ENCODE measurements at regions not wholly inside any gene's neighbourhood (a gene's known extent, or its start where the extent isn't known, plus 50 kb on each side); places are given as distances from the start of the nearest gene placed in this dataset.
"Not testable (repeated sequence)": the region's sequence is repeated elsewhere in the genome, so short reads cannot be mapped to it uniquely, and the experiment has no call there.

DNA sequence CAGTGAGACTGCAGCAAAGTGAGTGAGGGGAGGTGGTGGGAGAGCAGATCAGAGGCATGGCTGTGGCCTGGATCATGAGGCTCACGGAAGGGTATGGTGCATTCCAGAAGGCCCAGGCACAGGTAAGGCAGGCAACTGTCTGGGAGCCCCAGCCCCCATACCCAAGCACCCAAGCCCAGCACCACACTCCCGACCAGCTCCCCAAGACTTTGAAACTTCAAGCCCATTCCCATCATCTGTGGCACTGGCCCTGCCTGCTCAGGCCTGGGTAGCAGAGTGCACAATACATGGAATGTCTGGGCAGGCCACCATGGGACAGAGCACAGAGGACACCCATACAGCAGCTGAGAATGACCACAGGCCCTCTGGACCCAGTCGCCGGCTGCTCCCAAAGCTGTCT, 202.6 kb upstream of the ARL4C start:
- DNase-seq (ENCODE audit: low spot score in 2 of 2): no peak
- 90 to 95% methylated on average over 4 of the region's 4 CpGs for WGBS, 2 donors
- Histone ChIP-seq H3K27me3 (no peaks in the 10 kb centered on the region), H3K4me1 (peaks cover 0 to 2% (median 0%) of the 10 kb centered on the region in 4 donors), H3K9me3 (peaks cover 0 to 27% (median 2%) of the 10 kb centered on the region in 4 donors), H3K27ac (no peak overlapping the region), H3K4me3 (no peak overlapping the region), H3K36me3 (no peaks in the 10 kb centered on the region)
- TF ChIP-seq CTCF (IDR thresholded peaks at IDR 0.05) (no peak), EP300 (IDR thresholded peaks at IDR 0.05) (no peak), POLR2A (IDR thresholded peaks at IDR 0.05) (no peak)

DNA sequence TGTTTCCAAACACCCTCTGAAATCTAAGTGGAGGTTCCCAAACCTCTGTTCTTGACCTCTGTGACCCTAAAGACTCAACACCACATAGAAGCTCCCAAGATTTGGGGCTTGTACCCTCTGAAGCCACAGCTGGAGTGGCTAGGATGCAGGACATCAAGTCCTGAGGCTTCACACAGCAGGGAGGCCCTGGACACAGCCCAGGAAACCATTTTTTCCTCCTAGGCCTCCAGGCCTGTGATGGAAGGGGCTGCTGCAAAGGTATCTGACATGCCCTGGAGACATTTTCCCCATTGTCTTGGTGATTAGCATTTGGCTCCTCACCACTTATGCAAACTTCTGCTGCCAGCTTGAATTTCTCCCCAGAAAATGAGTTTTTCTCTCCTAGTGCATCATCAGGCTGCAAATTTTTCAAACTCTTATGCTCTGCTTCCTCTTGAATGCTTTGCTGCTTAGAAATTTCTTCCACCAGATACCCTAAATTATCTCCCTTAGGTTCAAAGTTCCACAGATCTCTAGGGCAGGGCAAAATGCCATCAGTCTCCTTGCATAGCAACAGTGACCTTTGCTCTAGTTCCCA, 200.5 kb upstream of the ARL4C start:
- DNase-seq (ENCODE audit: low spot score in 2 of 2); H3K4me3 ChIP-seq; H3K4me1 ChIP-seq; H3K27me3 ChIP-seq; H3K36me3 ChIP-seq; H3K27ac ChIP-seq: not testable (repeated sequence)
- H3K9me3 ChIP-seq: peaks cover 0 to 27% (median 2%) of the 10 kb centered on the region in 4 donors

DNA sequence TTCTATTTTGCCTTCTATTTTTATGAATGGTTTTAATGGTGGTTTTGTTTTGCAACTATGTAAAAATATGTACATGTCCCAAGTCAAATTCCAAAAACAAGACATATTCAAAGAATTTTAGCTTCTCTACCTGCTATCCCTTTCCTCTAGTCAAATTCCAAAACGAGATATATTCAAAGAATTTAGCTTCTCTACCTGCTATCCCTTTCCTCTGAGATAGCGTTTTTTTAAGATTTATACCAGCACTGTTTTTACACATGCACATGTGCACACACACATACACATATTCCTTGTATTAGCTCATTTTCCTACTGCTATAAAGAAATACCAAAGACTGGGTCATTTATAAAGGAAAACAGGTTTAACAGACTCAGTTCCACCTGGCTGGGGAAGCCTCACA, 199.1 kb upstream of the ARL4C start:
- no peak for DNase-seq (ENCODE audit: low spot score in 2 of 2)
- Histone ChIP-seq H3K27ac (no peak overlapping the region), H3K4me3 (no peak overlapping the region), H3K27me3 (no peaks in the 10 kb centered on the region), H3K4me1 (peaks cover 0 to 12% (median 0%) of the 10 kb centered on the region in 4 donors), H3K9me3 (peaks cover 0 to 27% (median 2%) of the 10 kb centered on the region in 4 donors), H3K36me3 (no peaks in the 10 kb centered on the region)
- no peak for TF ChIP-seq CTCF (IDR thresholded peaks at IDR 0.05)
- TF ChIP-seq EP300 (IDR thresholded peaks at IDR 0.05): no peak
- no peak for TF ChIP-seq POLR2A (IDR thresholded peaks at IDR 0.05)
- 77 to 91% methylated on average over 2 of the region's 2 CpGs for WGBS, 2 donors

GRCh38 chr2:234694244-234695013, 197.5 kb upstream of the ARL4C start:
- 65 to 66% methylated on average over 4 of the region's 4 CpGs for WGBS, 2 donors
- H3K36me3 ChIP-seq: no peaks in the 10 kb centered on the region
- H3K4me1 ChIP-seq: peaks cover 0 to 18% (median 0%) of the 10 kb centered on the region in 4 donors
- no peaks in the 10 kb centered on the region for H3K27me3 ChIP-seq
- H3K4me3 ChIP-seq: no peak overlapping the region
- TF ChIP-seq CTCF (IDR thresholded peaks at IDR 0.05) (no peak), EP300 (IDR thresholded peaks at IDR 0.05) (peak in 1 of 2 donors; percentile 56), POLR2A (IDR thresholded peaks at IDR 0.05) (no peak)
- DNase-seq (ENCODE audit: low spot score in 2 of 2): no peak
- no peak overlapping the region for H3K27ac ChIP-seq
- H3K9me3 ChIP-seq: peaks cover 0 to 27% (median 2%) of the 10 kb centered on the region in 4 donors

GRCh38 chr2:234693681-234694190, 196.9 kb upstream of the ARL4C start:
- H3K4me3 ChIP-seq; H3K27me3 ChIP-seq; H3K36me3 ChIP-seq; DNase-seq (ENCODE audit: low spot score in 2 of 2); H3K27ac ChIP-seq: not testable (repeated sequence)
- peaks cover 0 to 18% (median 0%) of the 10 kb centered on the region in 4 donors for H3K4me1 ChIP-seq
- H3K9me3 ChIP-seq: peaks cover 0 to 27% (median 2%) of the 10 kb centered on the region in 4 donors
- WGBS, 2 donors: 79 to 83% methylated on average over 2 of the region's 2 CpGs

DNA sequence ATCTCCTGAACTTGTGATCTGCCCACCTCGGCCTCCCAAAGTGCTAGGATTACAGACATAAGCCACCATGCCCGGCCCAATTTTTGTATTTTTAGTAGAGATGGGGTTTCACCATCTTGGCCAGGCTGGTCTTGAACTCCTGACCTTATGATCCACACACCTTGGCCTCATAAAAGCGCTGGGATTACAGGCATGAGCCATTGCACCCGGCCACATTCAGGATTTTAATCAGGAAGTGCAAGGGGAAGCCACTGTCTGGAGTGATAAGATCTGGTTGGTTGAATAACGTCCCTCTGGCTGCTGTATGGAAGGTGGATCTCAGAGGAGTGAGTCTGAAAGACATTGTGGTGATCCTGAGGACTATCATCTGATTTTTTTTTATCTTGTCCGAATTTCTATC, 196.3 kb upstream of the ARL4C start:
- H3K27ac ChIP-seq; H3K36me3 ChIP-seq; DNase-seq (ENCODE audit: low spot score in 2 of 2); H3K4me3 ChIP-seq; H3K27me3 ChIP-seq: not testable (repeated sequence)
- WGBS, 2 donors: 79 to 82% methylated on average over 6 of the region's 6 CpGs
- Histone ChIP-seq H3K9me3 (peaks cover 0 to 27% (median 2%) of the 10 kb centered on the region in 4 donors), H3K4me1 (peaks cover 0 to 18% (median 0%) of the 10 kb centered on the region in 4 donors)

All from tibial nerve (tissue), 4 donors.